ENCODE measurements at regions not wholly inside any gene's neighbourhood (a gene's known extent, or its start where the extent isn't known, plus 50 kb on each side); places are given as distances from the start of the nearest gene placed in this dataset.

DNA sequence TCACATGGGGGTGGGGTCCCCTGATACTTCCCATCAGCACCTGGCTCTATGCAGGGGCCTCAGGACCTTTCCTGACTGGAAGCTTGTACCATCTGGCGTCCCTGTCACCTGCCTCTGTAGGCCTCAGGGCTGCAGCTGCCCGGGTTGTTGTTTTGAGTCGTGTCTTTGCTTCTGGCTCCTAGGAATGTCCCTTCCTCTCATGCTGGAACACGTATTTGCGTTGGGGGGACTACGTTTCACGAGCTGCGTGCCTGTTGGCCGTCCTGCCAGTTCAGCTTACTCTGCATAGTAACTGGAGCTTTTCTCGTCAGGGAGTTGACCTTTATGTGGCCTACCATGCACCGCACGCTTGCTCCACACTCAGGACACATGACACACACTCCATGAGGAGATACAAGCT is 54.9 kb upstream of the IRX4 start:
- DNase-seq (ENCODE audit: insufficient read length, low spot score) (no peak), FAIRE-seq (no peak)
- TF ChIP-seq, protein P1, sequence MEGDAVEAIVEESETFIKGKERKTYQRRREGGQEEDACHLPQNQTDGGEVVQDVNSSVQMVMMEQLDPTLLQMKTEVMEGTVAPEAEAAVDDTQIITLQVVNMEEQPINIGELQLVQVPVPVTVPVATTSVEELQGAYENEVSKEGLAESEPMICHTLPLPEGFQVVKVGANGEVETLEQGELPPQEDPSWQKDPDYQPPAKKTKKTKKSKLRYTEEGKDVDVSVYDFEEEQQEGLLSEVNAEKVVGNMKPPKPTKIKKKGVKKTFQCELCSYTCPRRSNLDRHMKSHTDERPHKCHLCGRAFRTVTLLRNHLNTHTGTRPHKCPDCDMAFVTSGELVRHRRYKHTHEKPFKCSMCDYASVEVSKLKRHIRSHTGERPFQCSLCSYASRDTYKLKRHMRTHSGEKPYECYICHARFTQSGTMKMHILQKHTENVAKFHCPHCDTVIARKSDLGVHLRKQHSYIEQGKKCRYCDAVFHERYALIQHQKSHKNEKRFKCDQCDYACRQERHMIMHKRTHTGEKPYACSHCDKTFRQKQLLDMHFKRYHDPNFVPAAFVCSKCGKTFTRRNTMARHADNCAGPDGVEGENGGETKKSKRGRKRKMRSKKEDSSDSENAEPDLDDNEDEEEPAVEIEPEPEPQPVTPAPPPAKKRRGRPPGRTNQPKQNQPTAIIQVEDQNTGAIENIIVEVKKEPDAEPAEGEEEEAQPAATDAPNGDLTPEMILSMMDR (IDR thresholded peaks at IDR 0.05; ENCODE audit: insufficient read depth, missing control alignments), result no peak

DNA sequence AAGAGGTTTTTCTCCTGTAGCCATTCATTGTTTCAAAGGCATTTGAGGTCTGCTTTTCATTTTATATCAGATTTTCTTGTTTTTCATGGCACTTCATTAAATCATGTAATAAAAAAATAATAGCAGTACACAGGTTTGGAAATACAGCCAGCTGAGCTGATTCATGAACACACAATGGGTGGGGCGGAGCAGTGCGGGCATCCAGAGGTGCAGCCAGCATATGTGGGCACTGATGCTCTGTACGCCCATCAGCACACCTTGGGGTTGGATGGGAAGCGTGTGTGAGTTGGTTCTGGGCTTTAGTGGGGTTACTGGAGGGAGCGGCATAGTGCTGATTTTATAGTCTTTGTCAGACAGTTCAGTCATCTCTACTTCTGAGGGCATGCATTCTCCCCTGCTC is 54.2 kb upstream of the IRX4 start:
- FAIRE-seq (no peak), DNase-seq (ENCODE audit: insufficient read length, low spot score) (no peak)
- TF ChIP-seq, protein P1 (IDR thresholded peaks at IDR 0.05; ENCODE audit: insufficient read depth, missing control alignments), result no peak

DNA sequence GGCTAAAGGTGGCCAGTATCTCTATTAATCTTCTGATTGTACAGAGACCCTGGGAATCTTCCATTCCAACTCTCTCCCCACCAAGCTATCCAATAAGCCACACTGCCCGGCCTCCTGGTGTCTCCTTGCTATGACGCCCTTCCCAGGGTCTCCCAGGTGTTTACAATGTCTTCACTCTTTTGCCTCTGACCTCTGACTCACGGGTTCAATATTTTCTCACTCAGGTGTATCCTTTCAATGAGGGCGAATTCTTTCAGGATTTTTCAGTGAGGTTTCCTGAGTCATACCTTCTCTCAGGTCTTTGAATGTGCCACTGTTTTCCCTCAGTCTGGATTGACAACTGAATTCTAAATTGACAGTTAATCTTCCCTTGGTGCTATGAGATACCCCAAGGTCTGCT is 53.7 kb upstream of the IRX4 start:
- TF ChIP-seq, protein P1 (IDR thresholded peaks at IDR 0.05; ENCODE audit: insufficient read depth, missing control alignments), result no peak
- no peak for FAIRE-seq
- DNase-seq (ENCODE audit: insufficient read length, low spot score), result no peak

DNA sequence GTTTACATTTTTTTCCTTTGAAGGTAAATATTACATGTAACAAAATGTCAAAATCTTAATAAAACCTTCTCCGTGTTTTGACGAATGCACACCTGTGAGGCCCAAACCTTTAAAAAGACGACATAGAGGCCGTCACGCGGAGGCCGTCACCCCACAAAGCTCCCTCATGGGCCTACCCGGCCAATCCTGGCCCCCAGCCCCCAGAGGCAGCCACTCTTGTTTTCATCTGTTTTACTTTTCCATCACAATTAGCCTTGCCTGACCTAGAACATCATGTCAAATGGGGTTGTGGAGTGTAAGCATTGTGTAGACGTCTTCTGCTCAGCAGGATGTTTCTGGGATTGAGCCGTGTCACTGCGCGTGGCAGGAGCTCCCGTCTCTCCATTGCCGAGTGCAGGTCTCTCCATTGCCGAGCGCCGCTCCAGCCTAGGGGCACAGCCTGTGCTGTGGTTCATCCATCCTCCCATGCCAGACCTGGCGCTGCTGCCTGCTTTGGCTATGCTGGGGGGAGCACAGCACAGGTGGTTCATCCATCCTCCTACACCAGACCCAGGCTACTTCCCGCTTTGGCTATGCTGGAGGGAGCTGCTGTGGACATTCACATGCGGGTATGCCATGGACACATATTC is 52.2 kb upstream of the IRX4 start:
- no peak for FAIRE-seq
- DNase-seq (ENCODE audit: insufficient read length, low spot score), result no peak
- TF ChIP-seq, protein P1 (IDR thresholded peaks at IDR 0.05; ENCODE audit: insufficient read depth, missing control alignments), result no peak

DNA sequence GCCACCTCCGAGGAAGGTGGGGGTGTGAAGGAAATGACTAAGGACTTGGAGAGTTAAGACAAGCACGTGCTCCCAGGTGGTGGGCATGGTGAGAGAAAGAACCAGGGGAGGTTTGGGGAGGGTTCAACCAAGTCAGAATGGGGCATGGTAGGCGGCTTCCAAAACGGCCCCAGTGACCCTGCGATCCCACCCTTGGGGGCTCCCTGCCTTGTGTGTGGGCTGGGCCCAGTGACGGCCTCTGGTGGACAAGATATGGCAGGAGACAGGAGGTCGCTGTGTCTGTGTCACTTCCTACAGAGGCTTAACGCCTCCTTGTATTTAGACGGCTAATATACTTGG is 51.3 kb upstream of the IRX4 start:
- FAIRE-seq (no peak), DNase-seq (ENCODE audit: insufficient read length, low spot score) (no peak)
- TF ChIP-seq, protein P1 (IDR thresholded peaks at IDR 0.05; ENCODE audit: insufficient read depth, missing control alignments), result no peak

DNA sequence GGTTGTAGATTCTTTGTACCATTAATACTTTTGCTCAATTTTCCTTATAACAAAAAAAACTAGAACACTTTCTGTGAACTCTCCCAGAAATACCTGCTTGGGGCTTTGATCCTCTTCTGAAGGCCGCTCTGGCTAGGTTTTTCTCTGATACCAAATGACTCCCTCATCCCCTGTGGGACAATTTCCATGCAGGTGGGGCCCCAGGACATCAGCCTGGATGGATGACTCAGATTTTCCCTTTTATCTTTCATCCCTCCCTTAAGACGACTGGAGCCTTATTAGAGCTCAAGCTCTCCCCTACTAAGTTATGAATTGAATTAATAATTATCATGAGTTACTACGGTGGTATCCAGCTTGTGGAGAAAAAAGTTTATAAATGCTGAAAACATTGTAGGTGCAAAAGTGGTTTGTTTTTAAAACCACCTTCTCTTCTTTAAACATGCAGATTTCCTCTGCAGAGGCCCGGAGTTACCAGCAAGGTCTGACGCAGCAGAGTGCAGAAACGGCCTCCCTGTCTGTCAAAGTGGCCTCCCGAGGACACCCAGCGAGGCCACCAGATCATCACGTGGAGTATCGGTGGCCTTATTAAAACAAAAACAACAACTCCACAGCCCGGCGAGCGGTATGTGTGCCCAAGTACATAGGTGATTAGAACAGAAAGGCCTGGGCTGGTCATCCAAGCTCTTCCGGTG is 50.8 kb upstream of the IRX4 start:
- FAIRE-seq, result no peak
- TF ChIP-seq, protein P1 (IDR thresholded peaks at IDR 0.05; ENCODE audit: insufficient read depth, missing control alignments), result no peak
- no peak for DNase-seq (ENCODE audit: insufficient read length, low spot score)

All from D721Med (cell line).